DND-41 (cell line): ENCODE measurements at regions not wholly inside any gene's neighbourhood (a gene's known extent, or its start where the extent isn't known, plus 50 kb on each side); places are given as distances from the start of the nearest gene placed in this dataset.

Source experiments
- ATAC-seq: fragments of 200-7000 bp; cut with Tn5 transposase; 3 replicates; pipeline ENCODE4 v1.9.1; 2021; ENCODE audit warnings: low read depth; ENCODE audit not compliant: insufficient read depth
- DNase-seq: peaks from one replicate; pipeline ENCODE4 v3.0.0-alpha.2; 2020
- H2AFZ ChIP-seq: 2 replicates; pipeline ENCODE4 v1.6.0; 2012; ENCODE audit warnings: low read depth, low read length
- H3K27ac ChIP-seq: 2 replicates; pipeline ENCODE4 v1.5.1; 2012; ENCODE audit warnings: low read length, inconsistent platforms
- H3K27me3 ChIP-seq: fragments of 200-600 bp; sonication (generic); 2 replicates; pipeline ENCODE4 v1.6.0; 2012; ENCODE audit warnings: low read length, mild to moderate bottlenecking, inconsistent platforms; ENCODE audit not compliant: insufficient read depth, poor library complexity
- H3K36me3 ChIP-seq: 2 replicates; pipeline ENCODE4 v1.5.1; 2012; ENCODE audit warnings: low read length, inconsistent platforms; ENCODE audit not compliant: insufficient read depth
- H3K4me1 ChIP-seq: 2 replicates; pipeline ENCODE4 v1.5.1; 2012; ENCODE audit warnings: mild to moderate bottlenecking, low read length; ENCODE audit not compliant: insufficient read depth
- H3K4me2 ChIP-seq: 2 replicates; pipeline ENCODE4 v1.6.0; 2012; ENCODE audit warnings: mild to moderate bottlenecking, moderate library complexity, low read length, inconsistent platforms; ENCODE audit not compliant: insufficient read depth
- H3K4me3 ChIP-seq, 2 experiments: fragments of 200-600 bp in 1 of 2; shearing (Covaris generic) in 1 of 2; 2 replicates each; pipeline ENCODE4 v1.5.1; 2012 to 2016; ENCODE audit warnings: inconsistent platforms in 2 of 2, low read length in 2 of 2, mild to moderate bottlenecking in 2 of 2, low read depth in 1 of 2, moderate library complexity in 1 of 2
- H3K79me2 ChIP-seq: 2 replicates; pipeline ENCODE4 v1.6.0; 2012; ENCODE audit warnings: low read length, inconsistent platforms; ENCODE audit not compliant: insufficient read depth
- H3K9ac ChIP-seq: 2 replicates; pipeline ENCODE4 v1.6.0; 2012; ENCODE audit warnings: low read depth, mild to moderate bottlenecking, inconsistent platforms, low read length, moderate library complexity
- H3K9me3 ChIP-seq: 2 replicates; pipeline ENCODE4 v1.5.1; 2012; ENCODE audit warnings: low read length, moderate library complexity, mild to moderate bottlenecking, inconsistent platforms; ENCODE audit not compliant: insufficient read depth, severe bottlenecking
- H4K20me1 ChIP-seq: 2 replicates; pipeline ENCODE4 v1.6.0; 2012; ENCODE audit warnings: low read length; ENCODE audit not compliant: insufficient read depth
- EZH2 ChIP-seq: IDR thresholded peaks from 3 replicates; pipeline ENCODE4 v1.6.1; 2012; ENCODE audit warnings: borderline replicate concordance, low read depth, mild to moderate bottlenecking, moderate library complexity, low read length, inconsistent platforms; ENCODE audit not compliant: severe bottlenecking
- TF ChIP-seq, protein P1 (sequence below): IDR thresholded peaks from 2 replicates; pipeline ENCODE4 v1.5.1; 2012; ENCODE audit warnings: borderline replicate concordance, low read length, moderate library complexity, mild to moderate bottlenecking; ENCODE audit not compliant: poor library complexity, severe bottlenecking; ENCODE audit errors: extremely low read depth

DNA sequence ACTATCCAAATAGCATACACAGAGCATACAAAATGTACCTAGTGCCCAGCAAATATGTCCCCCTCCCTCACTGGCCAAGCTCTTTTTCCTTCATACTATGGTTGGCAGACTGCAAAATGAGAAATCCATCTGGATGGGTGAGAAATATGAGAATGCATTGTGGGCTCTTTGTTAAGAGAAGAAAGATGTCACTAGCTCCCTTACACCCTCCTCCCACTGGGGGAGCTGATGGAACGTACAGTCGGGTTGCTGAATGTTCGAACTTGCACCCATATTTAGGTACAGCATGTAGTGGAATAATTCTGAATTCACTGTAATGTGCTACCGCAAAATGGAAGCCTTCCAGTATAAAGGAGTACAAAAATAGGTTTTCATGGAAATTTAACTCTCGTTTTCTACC, 377.4 kb downstream of the GRIN2B start:
- Histone ChIP-seq H3K4me1 (no peaks in the 10 kb centered on the region), H3K9ac (no peak overlapping the region), H3K27me3 (no peaks in the 10 kb centered on the region), H3K4me3 (no peak overlapping the region), H3K27ac (no peak overlapping the region), H3K4me2 (no peak overlapping the region), H4K20me1 (no peaks in the 10 kb centered on the region), H3K36me3 (no peaks in the 10 kb centered on the region), H3K9me3 (no peaks in the 10 kb centered on the region), H3K79me2 (no peaks in the 10 kb centered on the region), H2AFZ (no peak overlapping the region)
- no peak for DNase-seq
- TF ChIP-seq, protein P1, sequence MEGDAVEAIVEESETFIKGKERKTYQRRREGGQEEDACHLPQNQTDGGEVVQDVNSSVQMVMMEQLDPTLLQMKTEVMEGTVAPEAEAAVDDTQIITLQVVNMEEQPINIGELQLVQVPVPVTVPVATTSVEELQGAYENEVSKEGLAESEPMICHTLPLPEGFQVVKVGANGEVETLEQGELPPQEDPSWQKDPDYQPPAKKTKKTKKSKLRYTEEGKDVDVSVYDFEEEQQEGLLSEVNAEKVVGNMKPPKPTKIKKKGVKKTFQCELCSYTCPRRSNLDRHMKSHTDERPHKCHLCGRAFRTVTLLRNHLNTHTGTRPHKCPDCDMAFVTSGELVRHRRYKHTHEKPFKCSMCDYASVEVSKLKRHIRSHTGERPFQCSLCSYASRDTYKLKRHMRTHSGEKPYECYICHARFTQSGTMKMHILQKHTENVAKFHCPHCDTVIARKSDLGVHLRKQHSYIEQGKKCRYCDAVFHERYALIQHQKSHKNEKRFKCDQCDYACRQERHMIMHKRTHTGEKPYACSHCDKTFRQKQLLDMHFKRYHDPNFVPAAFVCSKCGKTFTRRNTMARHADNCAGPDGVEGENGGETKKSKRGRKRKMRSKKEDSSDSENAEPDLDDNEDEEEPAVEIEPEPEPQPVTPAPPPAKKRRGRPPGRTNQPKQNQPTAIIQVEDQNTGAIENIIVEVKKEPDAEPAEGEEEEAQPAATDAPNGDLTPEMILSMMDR: no peak
- TF ChIP-seq EZH2: no peak
- no peak for ATAC-seq

DNA sequence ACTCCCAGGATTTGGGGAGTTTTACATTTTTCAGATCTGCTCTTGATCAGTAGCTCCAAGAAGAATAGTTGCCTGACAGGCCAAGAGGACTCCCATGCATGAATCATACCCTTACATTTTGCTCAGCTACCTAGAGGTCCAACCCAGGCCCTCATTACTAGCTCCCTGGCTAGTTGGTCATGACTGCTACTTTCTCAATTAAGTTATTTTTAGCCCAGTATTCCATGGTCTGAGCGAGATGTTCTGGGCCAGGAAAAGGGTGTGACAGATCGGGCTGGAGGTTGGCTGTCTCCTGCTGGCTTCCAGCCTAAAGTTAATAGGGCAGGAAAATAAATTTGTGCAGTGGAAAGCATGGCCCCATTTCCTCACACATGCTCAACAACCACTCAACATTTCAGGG, 379.2 kb downstream of the GRIN2B start:
- Histone ChIP-seq H2AFZ (no peak overlapping the region), H4K20me1 (no peaks in the 10 kb centered on the region), H3K4me3 (no peak overlapping the region), H3K4me1 (no peaks in the 10 kb centered on the region), H3K79me2 (no peaks in the 10 kb centered on the region), H3K36me3 (no peaks in the 10 kb centered on the region), H3K27me3 (no peaks in the 10 kb centered on the region), H3K4me2 (no peak overlapping the region), H3K9me3 (no peaks in the 10 kb centered on the region), H3K27ac (no peak overlapping the region), H3K9ac (no peak overlapping the region)
- TF ChIP-seq EZH2: no peak
- TF ChIP-seq, protein P1: no peak
- ATAC-seq: no peak
- no peak for DNase-seq

DNA sequence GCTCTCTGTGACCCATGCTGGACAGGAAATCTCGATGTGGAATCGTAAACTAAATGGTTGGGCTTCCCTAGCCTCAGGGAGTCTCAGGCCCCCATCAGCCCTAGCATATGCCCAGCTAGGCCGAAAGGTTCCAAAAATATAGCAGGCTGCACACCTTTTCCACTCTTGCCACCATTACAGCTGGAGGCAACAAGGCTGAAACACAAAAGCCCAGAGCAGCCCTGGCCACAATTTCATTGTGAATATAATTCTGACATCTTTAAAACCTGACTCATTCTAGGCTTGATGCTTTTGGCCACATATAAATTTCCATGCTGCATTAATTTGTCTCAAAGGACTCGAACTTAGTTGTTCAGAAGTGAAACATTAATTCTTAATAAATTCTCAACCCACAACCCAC, 382.2 kb downstream of the GRIN2B start:
- Histone ChIP-seq H2AFZ (no peak overlapping the region), H4K20me1 (no peaks in the 10 kb centered on the region), H3K36me3 (no peaks in the 10 kb centered on the region), H3K4me3 (no peak overlapping the region), H3K27ac (no peak overlapping the region), H3K4me1 (no peaks in the 10 kb centered on the region), H3K27me3 (no peaks in the 10 kb centered on the region), H3K9ac (no peak overlapping the region), H3K79me2 (no peaks in the 10 kb centered on the region), H3K9me3 (no peaks in the 10 kb centered on the region), H3K4me2 (no peak overlapping the region)
- ATAC-seq: no peak
- DNase-seq: no peak
- no peak for TF ChIP-seq EZH2
- TF ChIP-seq, protein P1: no peak

DNA sequence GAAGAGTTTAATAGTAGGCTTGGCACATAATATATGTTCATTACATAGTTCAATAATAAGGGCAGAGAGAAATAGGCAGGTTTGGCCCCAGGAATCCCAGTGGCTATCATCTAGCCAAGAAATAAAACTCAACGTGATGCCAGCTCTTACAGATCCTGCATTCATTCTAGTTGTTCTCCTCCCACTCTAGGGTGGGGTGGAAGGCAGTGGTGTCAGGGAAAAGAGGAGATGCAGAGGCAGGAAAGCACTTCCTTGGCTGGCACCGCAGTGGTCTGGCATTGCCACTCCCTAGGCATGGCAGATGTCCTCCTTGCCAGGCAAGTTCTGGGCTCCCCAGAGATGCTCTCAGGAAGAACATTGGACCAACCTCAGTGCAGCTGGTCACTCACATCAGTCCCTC, 383.6 kb downstream of the GRIN2B start:
- Histone ChIP-seq H3K9me3 (no peaks in the 10 kb centered on the region), H2AFZ (no peak overlapping the region), H3K36me3 (no peaks in the 10 kb centered on the region), H3K4me2 (no peak overlapping the region), H3K4me3 (no peak overlapping the region), H4K20me1 (no peaks in the 10 kb centered on the region), H3K4me1 (no peaks in the 10 kb centered on the region), H3K79me2 (no peaks in the 10 kb centered on the region), H3K27ac (no peak overlapping the region), H3K9ac (no peak overlapping the region), H3K27me3 (no peaks in the 10 kb centered on the region)
- ATAC-seq (no peak), DNase-seq (no peak)
- no peak for TF ChIP-seq EZH2
- TF ChIP-seq, protein P1: no peak
